DMS153 (cell line): ENCODE measurements at regions not wholly inside any gene's neighbourhood (a gene's known extent, or its start where the extent isn't known, plus 50 kb on each side); places are given as distances from the start of the nearest gene placed in this dataset.

ENCODE experiments used
- DNase-seq: peaks from one replicate; lab custom pipeline; 2025; lab: John Stamatoyannopoulos, UW

DNA sequence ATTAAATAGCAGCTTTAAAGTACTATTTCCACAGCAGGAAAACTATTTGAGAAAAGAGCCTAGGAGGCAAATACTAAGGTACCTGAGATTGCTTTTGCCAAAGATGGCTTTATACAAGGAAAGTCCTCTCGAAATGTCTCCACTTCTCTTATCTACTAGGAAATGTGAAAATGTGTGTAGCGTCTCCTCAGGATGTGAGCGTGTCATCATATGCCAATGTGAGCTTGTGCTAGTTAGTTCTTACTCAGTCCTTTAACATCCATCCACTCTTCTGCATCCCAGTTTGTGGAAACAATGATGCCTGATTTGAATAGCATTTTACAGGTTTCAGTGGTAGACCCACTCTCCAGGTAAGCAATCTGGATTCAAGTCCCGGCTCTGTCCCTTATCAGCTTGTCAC, 421.0 kb downstream of the DYNC2H1 start:
- no peak for DNase-seq

DNA sequence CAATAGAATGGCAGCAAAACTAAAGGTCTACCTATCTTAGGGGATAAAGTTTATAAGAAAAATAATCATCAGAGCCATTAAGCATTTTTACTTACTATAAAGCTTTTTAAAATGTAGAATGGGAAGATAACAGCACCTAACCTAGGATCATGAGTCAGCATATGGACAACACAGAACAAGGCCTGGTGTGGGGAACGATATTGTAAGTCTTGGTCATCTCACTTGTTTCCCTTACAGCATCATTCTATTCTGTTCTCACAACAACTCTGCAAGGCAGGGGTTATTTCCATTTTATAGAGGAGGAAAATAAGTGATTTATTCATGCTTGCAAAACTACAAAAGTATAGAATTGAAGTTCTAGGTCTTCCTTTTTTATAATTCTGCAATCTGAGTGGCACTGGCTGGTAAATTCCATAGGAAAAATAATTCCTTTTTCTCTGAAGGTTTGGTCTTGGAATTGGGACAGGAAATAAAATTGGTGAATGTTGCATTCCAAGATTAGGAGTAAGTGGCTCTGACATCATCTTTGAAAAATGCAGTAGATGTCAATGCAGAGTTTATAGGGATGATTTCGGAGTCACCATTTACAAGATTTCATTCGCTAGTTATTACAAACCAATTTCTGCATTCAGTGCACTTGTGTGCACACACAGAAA, 423.0 kb downstream of the DYNC2H1 start:
- DNase-seq = no peak

DNA sequence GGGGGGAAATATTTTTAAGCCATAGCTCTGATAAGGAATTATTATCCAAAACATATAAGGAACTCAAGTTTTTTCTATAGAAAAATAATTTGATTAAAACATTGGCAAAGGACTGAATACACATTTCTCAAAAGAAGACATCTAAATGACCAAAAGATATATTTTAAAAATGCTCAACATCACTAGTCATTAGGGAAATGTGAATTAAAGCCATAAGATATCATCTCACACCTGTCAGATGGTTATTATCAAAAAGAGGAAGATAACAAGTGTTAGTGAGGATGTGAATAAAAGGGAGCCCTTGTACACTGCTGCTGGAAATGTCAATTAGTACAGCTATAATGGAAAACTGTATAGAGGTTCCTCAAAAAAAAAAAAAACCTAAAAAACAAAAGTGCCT, 425.0 kb downstream of the DYNC2H1 start:
- DNase-seq = no peak

DNA sequence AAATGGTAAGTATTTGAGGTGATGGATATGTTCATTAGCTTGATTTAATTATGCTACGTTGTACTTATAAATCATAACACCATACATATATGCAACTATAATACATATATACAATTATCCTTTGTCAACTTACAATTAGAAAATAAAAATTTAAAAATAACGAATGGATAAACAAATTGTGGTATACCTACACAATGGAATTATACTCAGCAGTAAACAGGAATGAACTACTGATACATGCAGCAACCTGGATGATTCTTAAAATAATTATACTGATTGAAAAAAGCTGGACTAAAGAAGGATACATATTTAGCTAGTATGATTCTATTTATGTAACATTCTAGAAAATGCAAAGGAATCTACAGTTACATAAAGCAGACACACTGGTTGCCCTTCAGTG, 425.7 kb downstream of the DYNC2H1 start:
- no peak for DNase-seq

DNA sequence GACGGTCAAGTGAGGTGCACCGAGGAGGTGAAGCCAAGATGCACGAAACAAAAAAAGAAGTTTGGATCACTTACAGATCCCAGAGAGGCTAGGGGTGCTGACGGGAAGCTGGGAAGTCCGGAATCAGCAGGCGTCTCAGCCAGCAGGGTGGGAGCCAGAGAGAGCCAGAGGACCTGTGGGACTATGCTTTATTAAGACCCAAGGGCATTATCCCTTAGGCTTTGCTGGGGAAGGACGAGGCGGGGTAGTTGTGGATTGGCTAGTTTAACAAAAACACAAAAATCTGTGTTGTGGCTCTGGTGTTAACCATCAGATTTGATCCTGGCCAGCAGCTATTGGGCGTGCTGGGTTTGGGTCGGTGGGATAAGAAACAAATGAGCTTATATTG, 427.1 kb downstream of the DYNC2H1 start:
- no peak for DNase-seq

DNA sequence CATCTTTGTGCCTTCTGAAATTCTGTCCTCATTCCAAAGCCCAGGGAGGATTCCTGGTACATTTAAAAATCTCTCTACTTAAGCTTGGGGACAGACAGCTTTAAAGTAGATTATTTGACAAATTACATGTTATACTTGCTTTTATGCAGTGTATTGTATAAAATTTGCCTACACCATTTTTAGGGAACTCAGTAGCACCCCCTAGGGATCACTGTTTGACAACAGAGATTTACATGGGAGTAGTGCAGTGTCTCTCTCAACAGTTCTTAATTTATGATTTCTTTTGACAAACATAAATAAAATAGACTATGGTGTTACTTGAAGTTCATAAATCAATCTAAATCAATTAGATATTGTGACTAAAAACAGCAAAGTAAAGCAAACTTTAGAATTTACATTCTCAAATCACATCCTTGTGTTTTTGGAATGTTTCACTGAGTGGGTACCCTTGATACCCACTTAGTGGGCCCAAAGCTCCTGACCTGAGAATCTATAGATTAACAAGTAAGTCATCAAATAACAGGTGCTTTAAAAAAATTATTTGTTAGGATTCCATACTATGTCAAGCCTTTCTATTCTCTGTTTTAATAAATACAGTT, 428.8 kb downstream of the DYNC2H1 start:
- DNase-seq = no peak

DNA sequence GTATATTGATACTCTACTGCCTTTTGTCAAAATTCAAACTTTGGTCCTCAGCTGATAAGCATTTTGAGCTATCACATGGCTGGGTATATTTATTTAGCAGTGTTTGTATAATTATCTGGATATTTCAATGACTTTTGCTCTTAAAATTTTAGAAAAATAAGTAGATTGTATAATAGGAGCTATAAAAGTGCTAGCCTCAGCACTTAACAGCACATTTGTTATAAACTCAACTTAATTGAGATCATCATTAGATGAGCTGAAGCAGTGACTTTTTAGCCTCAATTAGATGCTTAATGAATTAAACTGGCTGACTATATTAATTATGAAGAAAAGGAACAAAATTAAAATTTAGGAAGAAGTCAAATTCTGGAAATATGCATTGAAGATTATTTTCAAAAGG, 429.9 kb downstream of the DYNC2H1 start:
- no peak for DNase-seq

DNA sequence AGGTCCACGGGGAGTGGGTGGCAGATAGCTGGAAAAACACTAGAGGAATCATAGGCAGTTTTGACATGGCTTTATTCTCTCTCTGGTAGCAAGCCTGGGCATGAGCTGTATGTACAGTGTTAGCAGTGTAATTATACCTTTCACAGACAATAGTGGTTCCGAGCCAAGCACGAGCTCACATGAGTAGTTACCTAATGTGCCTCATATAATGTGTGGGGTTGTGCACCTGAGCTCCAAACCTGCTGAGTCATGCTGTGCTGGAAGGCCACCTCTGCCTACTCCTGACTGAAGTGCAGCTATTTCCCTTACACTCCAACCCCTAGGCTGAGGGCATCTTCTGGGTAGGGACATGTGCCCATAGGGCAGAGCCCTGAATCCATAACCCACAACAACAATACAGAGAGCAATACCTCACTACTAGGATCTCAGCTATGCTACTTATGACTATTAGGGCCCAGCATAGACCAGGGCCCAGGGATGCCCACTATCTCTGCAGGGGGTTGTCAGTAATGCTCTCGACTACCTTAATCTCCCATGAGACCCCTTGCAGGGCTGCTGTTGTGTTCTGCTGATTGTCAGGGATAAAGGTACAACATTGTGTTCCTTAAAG, 432.1 kb downstream of the DYNC2H1 start:
- peak; percentile 45 for DNase-seq

DNA sequence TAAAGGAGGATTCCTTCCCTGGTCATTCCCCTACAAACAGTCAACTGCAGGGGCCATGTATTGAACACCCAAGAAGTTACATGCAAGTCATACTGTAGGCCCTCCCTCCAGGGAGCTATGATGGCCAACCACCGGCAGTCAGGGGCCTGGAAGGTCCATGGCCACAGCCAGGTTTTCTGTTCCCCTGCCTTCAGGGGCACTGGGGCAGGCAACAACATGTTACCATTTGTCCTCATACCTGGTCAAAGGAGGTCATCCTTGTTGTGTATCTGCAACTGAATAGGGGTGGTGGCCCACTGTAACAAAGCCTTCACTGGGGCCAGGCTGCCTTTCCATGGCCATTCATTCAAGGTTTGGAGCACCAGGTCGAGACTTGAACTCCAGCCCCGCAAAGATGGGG, 433.6 kb downstream of the DYNC2H1 start:
- DNase-seq = no peak

DNA sequence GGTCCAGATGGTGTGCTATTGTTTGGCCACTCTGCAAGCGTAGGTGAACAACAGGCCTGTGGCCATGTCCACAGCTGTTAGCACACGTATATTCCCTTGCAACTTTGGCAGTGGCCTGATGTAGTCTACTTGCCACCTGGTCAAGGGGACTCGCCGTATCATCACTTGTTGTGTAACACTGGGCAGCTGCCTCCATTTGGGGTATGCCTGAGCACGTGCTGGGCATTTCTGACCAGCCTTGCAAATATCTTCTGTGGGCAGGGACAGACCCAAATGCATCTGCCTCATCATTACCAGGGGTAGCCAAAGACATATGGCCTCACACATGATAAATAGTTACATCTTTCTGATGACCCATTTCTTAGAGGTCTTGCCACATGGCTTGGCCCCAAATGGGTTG, 434.2 kb downstream of the DYNC2H1 start:
- no peak for DNase-seq

DNA sequence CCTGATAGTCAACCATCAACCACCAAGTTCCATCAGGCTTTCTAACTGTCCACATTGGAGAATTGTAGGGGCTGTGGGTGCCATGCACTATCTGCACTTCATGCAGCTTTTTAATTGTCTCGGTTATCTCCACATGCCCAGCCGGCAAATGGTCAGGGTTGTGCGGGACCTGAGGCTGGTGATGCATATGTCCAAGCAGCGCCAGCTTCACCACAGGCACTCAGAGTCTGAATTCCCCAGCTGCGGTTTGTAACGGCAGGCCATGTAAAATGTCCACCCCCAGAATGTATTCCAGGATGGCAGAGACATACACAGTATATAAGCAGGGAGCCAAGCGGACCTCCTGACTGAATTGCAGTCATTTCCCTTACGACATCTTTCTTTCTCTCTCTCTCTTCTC, 435.6 kb downstream of the DYNC2H1 start:
- DNase-seq = no peak

DNA sequence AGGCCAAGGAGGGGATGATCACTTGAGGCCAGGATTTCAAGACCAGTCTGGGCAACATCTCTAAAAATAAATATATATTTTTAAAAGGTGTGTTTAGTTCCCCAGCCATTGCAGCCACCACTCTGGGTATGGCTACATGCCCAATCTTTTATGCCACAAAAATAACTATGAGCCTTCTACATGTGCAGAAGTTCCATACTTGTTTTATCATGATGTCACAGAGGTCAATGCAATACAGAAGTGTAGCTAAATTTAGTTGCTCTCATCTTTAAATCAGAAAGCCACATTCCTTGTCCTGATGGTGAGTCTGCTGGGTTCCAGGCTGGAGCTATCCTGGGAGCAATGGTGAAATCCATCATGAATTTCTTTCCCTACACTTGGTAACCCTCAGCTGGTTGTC, 436.3 kb downstream of the DYNC2H1 start:
- no peak for DNase-seq

DNA sequence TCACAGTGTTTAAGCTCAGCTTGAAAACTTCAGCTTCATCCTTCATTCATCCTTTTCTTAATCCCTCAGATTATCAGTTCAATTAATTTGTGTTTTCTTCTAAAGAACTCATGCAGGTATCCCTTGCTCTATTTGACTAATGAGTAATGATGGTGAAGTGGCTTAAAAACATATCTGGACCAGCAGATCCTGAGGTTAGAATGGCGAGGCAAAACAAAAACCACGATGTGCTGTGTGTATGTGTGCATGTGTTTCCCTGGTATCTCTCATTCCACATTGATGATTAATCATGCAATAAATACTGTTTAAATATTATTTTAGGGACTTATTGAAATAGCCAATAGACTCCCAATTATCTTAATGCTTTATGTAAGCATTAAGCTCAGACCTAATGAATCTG, 437.0 kb downstream of the DYNC2H1 start:
- peak; percentile 46 for DNase-seq

DNA sequence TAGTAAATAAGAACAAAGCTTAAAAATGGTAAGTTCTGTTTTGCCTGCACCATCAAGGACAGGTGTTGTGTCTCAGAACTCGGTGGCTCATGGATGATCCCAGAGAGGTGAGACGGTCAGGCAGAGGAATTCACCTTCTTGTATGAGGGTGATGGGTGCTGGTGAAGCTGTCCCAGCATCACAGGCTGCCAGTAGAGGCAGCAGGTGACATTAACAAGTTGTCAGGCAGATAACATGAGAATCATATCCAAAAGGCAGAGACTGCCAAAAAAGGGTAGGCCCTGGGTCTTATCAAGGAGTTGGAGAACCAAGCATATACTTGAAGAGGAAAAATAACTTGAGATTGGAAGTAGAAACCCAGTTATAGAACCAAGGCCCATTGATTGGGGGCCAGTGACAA, 437.8 kb downstream of the DYNC2H1 start:
- no peak for DNase-seq

DNA sequence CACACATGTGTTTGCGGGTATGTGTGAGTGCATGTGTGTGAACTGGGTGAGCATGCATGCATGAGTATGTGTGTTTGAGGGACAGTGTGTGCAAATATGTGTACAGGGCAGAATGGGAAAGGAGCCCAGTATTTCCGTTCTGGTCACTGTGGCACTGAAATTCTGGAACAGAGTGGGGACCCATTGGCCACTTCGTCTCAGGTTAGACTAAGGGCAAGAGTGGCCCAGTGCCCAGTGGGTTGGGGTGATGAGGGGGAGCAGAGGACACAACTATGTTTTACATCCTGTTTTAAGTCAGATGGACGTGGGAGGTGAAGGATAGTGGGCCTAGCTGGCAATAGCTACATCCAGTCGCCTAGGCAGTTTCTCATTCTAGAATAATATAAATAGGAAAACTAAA, 438.5 kb downstream of the DYNC2H1 start:
- DNase-seq = no peak

DNA sequence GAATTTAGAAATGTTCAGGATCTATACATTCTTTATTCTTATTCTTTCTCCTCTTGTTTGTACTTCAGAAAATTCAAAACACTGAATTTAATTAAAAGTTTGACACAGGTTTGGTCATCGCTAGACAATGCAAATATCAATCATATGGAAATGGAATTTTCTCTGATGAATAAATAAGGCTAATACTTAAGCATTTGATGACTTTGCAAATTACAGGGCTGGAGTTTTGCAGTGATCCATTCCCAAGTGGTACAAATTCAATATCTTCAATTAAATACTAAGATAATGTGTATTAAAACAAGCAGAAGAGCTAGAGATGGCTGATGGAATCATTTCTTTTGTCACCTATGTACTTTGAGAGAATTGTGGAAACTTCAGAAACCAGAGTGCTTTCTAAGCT, 439.6 kb downstream of the DYNC2H1 start:
- DNase-seq = no peak

DNA sequence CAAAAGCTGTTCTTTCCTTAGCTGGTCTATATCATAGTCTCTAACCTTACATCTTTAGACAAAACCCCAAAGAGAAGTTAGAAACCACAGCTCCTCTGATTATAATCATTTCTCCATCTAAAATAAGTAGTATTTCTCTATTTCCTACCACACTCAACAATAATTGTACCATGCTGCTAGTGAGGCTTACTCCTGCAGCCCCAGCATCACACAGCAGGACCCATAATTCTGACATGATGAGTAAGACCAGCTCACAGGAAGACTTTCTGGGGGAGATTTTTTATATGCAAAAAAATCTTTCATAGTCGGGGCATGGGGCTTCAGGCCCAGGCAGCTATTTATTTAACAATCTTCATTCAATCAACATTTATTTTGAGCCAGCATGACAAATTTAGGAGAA, 441.6 kb downstream of the DYNC2H1 start:
- DNase-seq = no peak

DNA sequence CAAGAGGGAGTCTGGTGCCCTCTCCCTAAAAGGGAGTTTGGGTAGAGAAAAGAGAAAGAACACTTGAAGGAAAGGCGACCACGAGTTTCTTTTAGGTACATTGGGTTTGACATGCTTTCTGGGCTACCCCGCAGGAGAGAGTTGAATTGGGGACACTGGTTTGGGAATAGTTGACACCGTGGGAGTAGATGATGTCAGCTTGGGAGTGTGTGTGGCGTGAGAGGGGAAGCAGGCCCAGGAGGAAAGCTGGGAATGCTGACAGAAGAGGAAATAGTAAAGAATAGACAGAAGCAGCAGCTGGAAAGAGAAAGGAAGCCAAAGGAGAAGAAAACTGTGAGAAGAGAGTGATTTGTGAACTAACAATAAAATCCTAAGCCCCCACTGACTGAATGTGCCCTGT, 442.9 kb downstream of the DYNC2H1 start:
- no peak for DNase-seq

DNA sequence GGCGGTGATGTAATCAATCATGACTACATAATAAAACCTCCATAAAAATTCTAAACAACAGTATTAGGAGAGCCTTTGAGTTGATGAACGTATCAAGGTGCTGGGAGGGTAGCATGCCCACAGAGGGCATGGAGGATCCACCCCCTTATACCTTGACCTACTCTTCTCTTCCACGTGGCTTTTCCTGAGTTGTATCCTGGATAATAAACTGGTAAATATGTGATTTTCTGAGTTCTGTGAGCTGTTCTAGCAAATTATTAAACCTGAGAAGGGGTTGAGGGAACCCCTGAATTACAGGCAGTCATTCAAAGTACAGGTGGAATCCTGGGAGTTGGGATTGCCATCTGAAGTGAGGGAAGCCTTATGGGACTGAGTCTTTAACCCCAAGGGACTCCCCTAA, 446.9 kb downstream of the DYNC2H1 start:
- DNase-seq = no peak

DNA sequence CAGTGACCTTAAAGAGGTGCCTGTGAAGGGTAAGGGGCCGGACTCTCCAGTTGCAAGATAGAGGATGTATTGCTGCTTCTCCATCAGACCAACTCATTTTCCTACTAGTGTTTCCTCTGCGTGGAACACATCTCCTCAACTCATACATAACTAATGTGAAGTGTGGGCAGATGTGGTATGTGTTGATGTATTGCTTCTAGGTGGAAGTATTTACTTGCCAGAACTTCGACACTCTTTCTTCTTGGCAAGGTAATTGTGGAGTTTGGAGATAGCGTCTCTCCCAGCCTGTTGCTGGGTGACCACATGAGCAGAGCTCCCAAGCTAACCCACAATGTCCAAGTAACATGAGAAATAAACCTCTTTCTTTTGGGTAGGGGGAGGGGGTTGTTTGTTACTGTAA, 456.9 kb downstream of the DYNC2H1 start:
- no peak for DNase-seq

DNA sequence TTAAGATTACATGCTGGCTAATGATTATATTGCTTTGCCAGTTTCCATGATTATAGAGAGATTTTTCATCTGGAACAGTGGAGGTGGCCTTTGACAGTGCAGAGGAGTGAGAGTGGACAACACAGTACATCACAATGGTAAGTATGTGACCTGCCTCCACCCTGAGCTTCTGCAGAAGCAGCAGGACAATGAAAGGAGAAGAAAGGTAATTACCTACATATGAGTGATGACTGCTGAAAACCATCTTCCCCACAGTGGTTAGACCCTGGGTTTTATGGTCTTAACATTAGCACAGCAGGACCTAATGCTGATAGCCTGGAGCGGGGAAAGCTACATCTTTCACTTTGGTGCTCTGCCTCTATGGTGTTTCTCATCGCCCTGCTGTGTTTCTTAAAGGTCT, 454.7 kb upstream of the DDI1 start:
- DNase-seq = no peak

DNA sequence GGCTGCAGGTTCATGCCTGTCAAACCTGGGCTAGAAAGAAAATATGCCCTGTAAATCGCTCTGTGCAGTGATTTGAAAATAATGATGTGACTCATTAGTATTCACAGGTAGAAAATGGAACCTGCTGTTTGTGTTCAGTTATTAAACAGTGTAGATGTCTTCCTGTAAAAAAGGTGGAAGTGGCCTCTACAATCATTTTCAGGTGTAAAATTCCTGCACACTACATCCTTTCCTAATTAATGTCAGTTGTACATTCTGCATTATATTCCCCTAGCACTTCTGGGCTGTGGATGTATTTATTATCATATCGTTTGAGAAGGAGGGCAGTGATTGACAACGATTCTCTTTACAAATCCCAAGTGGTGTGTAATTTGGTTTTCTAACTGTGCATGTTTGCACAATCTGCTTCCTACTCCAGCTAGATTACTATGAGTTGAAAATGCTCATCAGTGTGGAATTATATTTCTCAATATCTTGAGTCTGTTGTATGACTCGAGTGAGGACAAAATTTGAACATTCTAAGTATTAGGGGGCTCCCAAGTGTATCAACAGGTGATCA, 454.0 kb upstream of the DDI1 start:
- DNase-seq = no peak

DNA sequence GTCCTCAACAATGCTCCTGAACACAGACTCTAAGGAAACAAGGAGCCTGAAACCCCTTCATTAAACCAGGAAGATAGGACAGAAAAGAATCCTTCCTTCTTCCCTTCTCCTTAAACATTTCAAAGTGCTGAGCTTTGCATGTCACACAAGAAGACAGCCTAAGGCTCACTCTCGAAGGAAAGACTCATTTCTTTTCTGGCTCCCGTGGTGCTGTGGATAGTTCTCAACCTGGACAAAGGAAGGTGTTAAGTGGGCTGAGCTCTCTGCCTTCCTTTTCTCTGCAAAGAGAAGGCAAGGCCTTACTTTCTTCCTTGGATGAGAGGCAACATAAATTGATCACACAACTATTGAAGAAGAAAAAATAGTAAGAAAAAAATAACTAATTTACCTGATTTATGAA, 452.4 kb upstream of the DDI1 start:
- no peak for DNase-seq

DNA sequence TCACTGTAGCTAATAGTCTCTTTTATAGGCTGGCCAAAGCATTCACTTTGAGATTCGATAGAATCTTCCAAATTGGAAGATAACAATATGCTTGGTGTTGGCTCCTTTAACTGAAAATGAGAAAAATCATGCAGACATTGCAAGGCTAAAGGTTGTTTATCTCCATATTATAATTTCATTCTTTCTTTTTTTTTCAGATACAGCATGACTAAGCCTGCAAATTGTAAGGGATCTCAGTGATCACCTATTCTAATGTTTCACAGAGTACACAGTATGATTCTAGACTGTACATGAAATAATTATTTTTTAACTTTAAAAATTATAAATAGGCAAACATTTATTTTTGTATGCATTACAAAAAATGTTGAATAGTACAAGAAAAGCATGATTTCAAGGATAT, 451.7 kb upstream of the DDI1 start:
- DNase-seq = no peak
